PC-9 (cell line): ENCODE measurements at regions not wholly inside any gene's neighbourhood (a gene's known extent, or its start where the extent isn't known, plus 50 kb on each side); places are given as distances from the start of the nearest gene placed in this dataset.

Experiments used
- BruUV-seq: library from RNA; stranded (reverse); fragments of 400-500 nt; replicated peaks from 2 replicates; lab custom pipeline; 2021; lab: Mats Ljungman, UMichigan
- CTCF ChIA-PET: fragments of 300-600 bp; sonication (Branson Sonifier 250); formaldehyde crosslinking; loops from one replicate; lab custom pipeline; 2022; ENCODE audit warnings: antibody characterized with exemption; lab: Charles Lee
- POLR2A ChIA-PET: fragments of 300-600 bp; sonication (Branson Sonifier 250); formaldehyde crosslinking; loops from one replicate; lab custom pipeline; 2022; ENCODE audit warnings: antibody characterized with exemption; ENCODE audit not compliant: unreplicated experiment; lab: Charles Lee
- DNase-seq, 2 experiments: peaks; one replicate each; pipeline versions ENCODE4 v3.0.0 to v3.0.0-alpha.2; 2015 to 2022; ENCODE audit warnings: mixed read lengths in 1 of 2
- H2AFZ ChIP-seq: fragments of 200-600 bp; sonication (generic); 2 replicates; pipeline ENCODE4 v1.8.1; 2017; ENCODE audit warnings: antibody characterized with exemption
- H3F3A ChIP-seq: fragments of 200-600 bp; sonication (generic); 2 replicates; pipeline ENCODE4 v1.8.1; 2017; ENCODE audit warnings: antibody characterized with exemption, mild to moderate bottlenecking, low read depth; ENCODE audit not compliant: insufficient read depth
- H3K27ac ChIP-seq: fragments of 200-600 bp; sonication (generic); 2 replicates; pipeline ENCODE4 v1.6.1; 2016; ENCODE audit warnings: mixed run types
- H3K27me3 ChIP-seq: fragments of 200-600 bp; sonication (generic); 2 replicates; pipeline ENCODE4 v1.6.1; 2016; ENCODE audit warnings: low read depth, mixed run types; ENCODE audit not compliant: insufficient read depth
- H3K36me3 ChIP-seq: fragments of 200-600 bp; sonication (generic); 2 replicates; pipeline ENCODE4 v1.6.1; 2016; ENCODE audit warnings: low read depth, mixed run types
- H3K4me1 ChIP-seq: fragments of 200-600 bp; sonication (generic); replicated peaks from 2 replicates; pipeline ENCODE4 v1.6.1; 2016; ENCODE audit warnings: mixed run types; ENCODE audit not compliant: insufficient read depth
- H3K4me2 ChIP-seq: fragments of 200-600 bp; sonication (generic); 2 replicates; pipeline ENCODE4 v1.6.1; 2017; ENCODE audit warnings: mixed run types
- H3K4me3 ChIP-seq: fragments of 200-600 bp; sonication (generic); 2 replicates; pipeline ENCODE4 v1.6.1; 2016; ENCODE audit warnings: mixed run types
- H3K79me2 ChIP-seq: fragments of 200-600 bp; sonication (generic); 2 replicates; pipeline ENCODE4 v1.6.1; 2017; ENCODE audit warnings: low read depth, mixed run types
- H3K9me2 ChIP-seq: fragments of 200-600 bp; sonication (generic); 2 replicates; pipeline ENCODE4 v1.8.1; 2017; ENCODE audit warnings: mild to moderate bottlenecking; ENCODE audit not compliant: insufficient read depth
- H3K9me3 ChIP-seq: fragments of 200-600 bp; sonication (generic); 2 replicates; pipeline ENCODE4 v1.8.1; 2016; ENCODE audit warnings: low read depth; ENCODE audit not compliant: insufficient read depth
- H4K20me1 ChIP-seq: fragments of 200-600 bp; sonication (generic); 2 replicates; pipeline ENCODE4 v1.8.1; 2017; ENCODE audit not compliant: insufficient read depth
- EZH2 ChIP-seq: fragments of 200-600 bp; sonication (generic); IDR thresholded peaks from 2 replicates; pipeline ENCODE4 v1.8.0; 2017; ENCODE audit warnings: antibody characterized with exemption, low read depth
- intact Hi-C: fragments of 100-400 bp; cut with micrococcal nuclease; formaldehyde crosslinking; loops from one replicate; pipeline ENCODE4 v1.10.0; 2022; ENCODE audit not compliant: unreplicated experiment
- TF ChIP-seq, protein P1 (sequence below): fragments of 200-600 bp; sonication (generic); conservative IDR thresholded peaks from 2 replicates; pipeline ENCODE4 v1.6.1; 2017; ENCODE audit warnings: mixed run types, antibody characterized with exemption, mild to moderate bottlenecking, moderate library complexity

DNA sequence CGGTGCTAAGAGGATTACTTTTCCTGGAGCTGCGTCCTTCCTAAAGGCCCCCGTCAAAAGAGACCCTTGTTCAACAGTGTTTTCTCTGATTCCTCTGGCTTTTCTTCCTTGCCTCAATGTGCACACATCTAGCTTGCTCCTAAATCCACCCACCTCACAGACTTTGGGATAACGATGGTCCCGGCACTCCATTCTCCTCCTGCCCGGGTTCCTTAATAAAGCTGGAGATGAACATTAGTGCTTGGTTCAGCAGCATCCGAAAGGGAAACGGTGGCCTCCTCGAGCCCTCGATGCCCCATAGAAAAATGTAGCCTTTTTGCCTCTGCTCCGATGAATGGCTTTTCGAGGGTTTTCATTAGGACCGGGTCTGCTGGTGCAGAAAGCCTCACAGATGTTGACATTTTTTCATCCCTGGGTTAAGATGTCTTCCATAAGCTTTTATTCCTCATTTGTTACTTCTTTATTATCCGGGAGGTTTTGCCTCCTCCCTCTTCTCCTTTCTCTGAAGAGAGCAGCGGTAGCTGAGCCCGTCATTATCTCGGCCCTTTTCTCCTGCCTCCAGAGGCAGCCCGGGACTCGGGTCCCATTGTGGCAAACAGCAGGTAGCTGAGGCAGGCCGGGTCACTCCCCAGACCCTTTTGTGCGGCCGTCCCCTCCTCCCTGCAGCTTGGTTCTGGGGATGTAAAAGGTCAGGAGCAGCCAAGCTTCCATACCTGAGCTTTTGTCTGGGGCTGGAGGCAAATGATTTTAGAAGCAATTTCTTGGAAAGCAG, 64.6 kb downstream of the CPN2 start:
- Histone ChIP-seq H3F3A (0 out of 2 replicates have a peak, but pooled peaks cover under 1% of the 10 kb centered on the region), H3K36me3 (no peaks in the 10 kb centered on the region), H3K4me2 (no peak overlapping the region), H3K9me3 (peaks cover 7% of the 10 kb centered on the region), H3K27ac (no peak overlapping the region), H3K4me1 (peaks cover 2% of the 10 kb centered on the region; the same call in 1 of the 2 replicates), H4K20me1 (no peaks in the 10 kb centered on the region), H2AFZ (no peak overlapping the region), H3K27me3 (no peaks in the 10 kb centered on the region), H3K79me2 (no peaks in the 10 kb centered on the region), H3K4me3 (no peak overlapping the region), H3K9me2 (no peaks in the 10 kb centered on the region)
- TF ChIP-seq EZH2: no peak
- TF ChIP-seq, protein P1, sequence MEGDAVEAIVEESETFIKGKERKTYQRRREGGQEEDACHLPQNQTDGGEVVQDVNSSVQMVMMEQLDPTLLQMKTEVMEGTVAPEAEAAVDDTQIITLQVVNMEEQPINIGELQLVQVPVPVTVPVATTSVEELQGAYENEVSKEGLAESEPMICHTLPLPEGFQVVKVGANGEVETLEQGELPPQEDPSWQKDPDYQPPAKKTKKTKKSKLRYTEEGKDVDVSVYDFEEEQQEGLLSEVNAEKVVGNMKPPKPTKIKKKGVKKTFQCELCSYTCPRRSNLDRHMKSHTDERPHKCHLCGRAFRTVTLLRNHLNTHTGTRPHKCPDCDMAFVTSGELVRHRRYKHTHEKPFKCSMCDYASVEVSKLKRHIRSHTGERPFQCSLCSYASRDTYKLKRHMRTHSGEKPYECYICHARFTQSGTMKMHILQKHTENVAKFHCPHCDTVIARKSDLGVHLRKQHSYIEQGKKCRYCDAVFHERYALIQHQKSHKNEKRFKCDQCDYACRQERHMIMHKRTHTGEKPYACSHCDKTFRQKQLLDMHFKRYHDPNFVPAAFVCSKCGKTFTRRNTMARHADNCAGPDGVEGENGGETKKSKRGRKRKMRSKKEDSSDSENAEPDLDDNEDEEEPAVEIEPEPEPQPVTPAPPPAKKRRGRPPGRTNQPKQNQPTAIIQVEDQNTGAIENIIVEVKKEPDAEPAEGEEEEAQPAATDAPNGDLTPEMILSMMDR: no peak
- BruUV-seq: no TSS peak
- CTCF ChIA-PET: no interaction called here
- DNase-seq: no peak
- intact Hi-C loops: no loop called here
- POLR2A ChIA-PET: no interaction called here

DNA sequence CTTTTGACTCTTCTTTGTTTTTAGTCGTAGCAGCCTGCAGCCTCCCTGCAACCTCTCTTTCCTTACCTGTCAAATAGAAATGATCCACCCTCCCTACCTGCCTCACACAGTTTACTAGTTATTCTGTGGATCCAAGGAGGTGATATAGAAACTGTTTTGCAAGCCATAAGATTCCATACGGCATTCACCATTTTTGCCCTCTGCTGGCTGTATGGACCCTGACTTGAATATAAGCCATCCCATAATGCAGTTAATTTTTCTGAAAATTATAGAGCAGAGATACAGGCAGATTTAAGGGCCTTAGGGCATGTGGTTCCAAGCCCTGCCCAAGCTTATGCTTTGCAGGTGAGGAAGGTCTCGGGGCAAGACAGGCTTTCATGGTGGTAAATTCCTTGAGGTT, 63.8 kb downstream of the CPN2 start:
- Histone ChIP-seq H3K9me2 (no peaks in the 10 kb centered on the region), H3K4me3 (no peak overlapping the region), H3K9me3 (peaks cover 7% of the 10 kb centered on the region), H3K79me2 (no peaks in the 10 kb centered on the region), H2AFZ (no peak overlapping the region), H3K27me3 (no peaks in the 10 kb centered on the region), H3K4me2 (no peak overlapping the region), H3K4me1 (peaks cover 10% of the 10 kb centered on the region), H3K36me3 (no peaks in the 10 kb centered on the region), H3F3A (peaks cover 8% of the 10 kb centered on the region; the same call in 1 of the 2 replicates), H3K27ac (no peak overlapping the region), H4K20me1 (no peaks in the 10 kb centered on the region)
- CTCF ChIA-PET: no interaction called here
- POLR2A ChIA-PET: no interaction called here
- BruUV-seq: no TSS peak
- intact Hi-C loops: no loop called here
- DNase-seq: no peak
- TF ChIP-seq, protein P1: no peak
- no peak for TF ChIP-seq EZH2

DNA sequence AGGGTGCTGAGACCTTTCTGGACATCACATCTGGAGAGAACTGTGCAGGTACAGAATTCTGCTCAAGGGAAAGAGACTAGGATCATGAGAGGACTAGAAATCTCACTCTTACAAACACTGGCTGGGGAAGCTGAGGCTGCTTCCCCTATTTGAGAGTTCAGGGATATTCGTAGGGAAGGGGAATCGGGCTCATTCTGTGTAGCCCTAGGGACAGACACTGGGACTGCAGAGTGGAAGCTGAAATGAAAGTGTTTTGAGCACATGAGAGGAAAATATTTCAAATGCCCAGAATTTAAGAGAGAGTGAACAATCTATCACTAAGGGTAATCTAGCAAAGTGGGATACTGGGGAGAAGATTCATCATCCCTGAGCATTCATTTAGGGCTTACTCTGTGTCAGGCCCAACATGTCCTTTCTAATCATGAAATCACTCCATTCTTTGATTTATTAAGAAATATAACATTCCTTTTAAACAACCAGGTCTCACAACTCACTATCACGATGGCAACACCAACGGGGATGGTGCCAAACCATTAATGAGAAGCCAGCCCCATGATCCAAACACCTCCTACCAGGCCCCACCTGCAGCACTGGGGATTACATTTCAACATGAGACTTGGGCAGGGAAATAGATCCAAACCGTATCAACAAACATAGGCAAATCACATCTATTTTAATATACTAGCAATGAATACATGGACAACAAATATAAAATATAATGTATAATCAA, 63.0 kb downstream of the CPN2 start:
- TF ChIP-seq, protein P1: no peak; the same call in 1 of the 2 replicates
- no peak for TF ChIP-seq EZH2
- H3K4me1 ChIP-seq: peaks cover 18% of the 10 kb centered on the region
- intact Hi-C loops: no loop called here
- H3F3A ChIP-seq: peaks cover 16% of the 10 kb centered on the region; the same call in 1 of the 2 replicates
- H3K36me3 ChIP-seq: no peaks in the 10 kb centered on the region
- CTCF ChIA-PET: interaction anchor here (0.6 kb wide), 1 partner anchor 12 kb away, joined by 3 read pairs; no protein-coding TSS in a partner anchor
- BruUV-seq: no TSS peak
- H3K9me3 ChIP-seq: peaks cover 7% of the 10 kb centered on the region
- H3K4me3 ChIP-seq: no peak overlapping the region
- no peaks in the 10 kb centered on the region for H4K20me1 ChIP-seq
- H3K9me2 ChIP-seq: no peaks in the 10 kb centered on the region
- H3K4me2 ChIP-seq: no peak overlapping the region
- H3K79me2 ChIP-seq: no peaks in the 10 kb centered on the region
- no peak overlapping the region for H2AFZ ChIP-seq
- DNase-seq: no peak
- no peak overlapping the region for H3K27ac ChIP-seq
- POLR2A ChIA-PET: no interaction called here
- no peaks in the 10 kb centered on the region for H3K27me3 ChIP-seq
